H1 (cell line): ENCODE measurements at regions not wholly inside any gene's neighbourhood (a gene's known extent, or its start where the extent isn't known, plus 50 kb on each side); places are given as distances from the start of the nearest gene placed in this dataset.

ENCODE experiments used
- CTCF ChIP-seq, 3 experiments: IDR thresholded peaks; 1 replicate in 2 of 3; 2 replicates in 1 of 3; pipeline versions ENCODE4 v1.5.1 to v1.6.1; 2011; ENCODE audit warnings: low read length in 3 of 3, mild to moderate bottlenecking in 3 of 3, inconsistent platforms in 2 of 3, low read depth in 1 of 3, moderate library complexity in 1 of 3; ENCODE audit not compliant: insufficient read depth in 1 of 3; ENCODE audit errors: control extremely low read depth in 1 of 3
- EP300 ChIP-seq, 2 experiments: IDR thresholded peaks; 1 replicate in 1 of 2; 2 replicates in 1 of 2; pipeline ENCODE4 v1.6.1; 2011 to 2012; ENCODE audit warnings: low read depth in 2 of 2, low read length in 2 of 2, mild to moderate bottlenecking in 2 of 2, borderline replicate concordance in 1 of 2, inconsistent platforms in 1 of 2, moderate library complexity in 1 of 2
- EZH2 ChIP-seq: fragments of 200-600 bp; sonication (generic); IDR thresholded peaks from 2 replicates; pipeline ENCODE4 v1.7.1; 2012; ENCODE audit warnings: low read depth, mild to moderate bottlenecking, moderate library complexity, low read length, inconsistent platforms; ENCODE audit not compliant: severe bottlenecking

GRCh38 chr10:52499281-52499680, 185.2 kb downstream of the DKK1 start:
- TF ChIP-seq CTCF (IDR thresholded peaks at IDR 0.05; ENCODE audit: control extremely low read depth in 1 of 3, insufficient read depth in 1 of 3, low read depth in 1 of 3, low read length in 3 of 3) (no peak), EZH2 (no peak), EP300 (IDR thresholded peaks at IDR 0.05; ENCODE audit: borderline replicate concordance in 1 of 2, low read depth in 2 of 2, low read length in 2 of 2) (no peak)
